ENCODE measurements at regions not wholly inside any gene's neighbourhood (a gene's known extent, or its start where the extent isn't known, plus 50 kb on each side); places are given as distances from the start of the nearest gene placed in this dataset.

DNA sequence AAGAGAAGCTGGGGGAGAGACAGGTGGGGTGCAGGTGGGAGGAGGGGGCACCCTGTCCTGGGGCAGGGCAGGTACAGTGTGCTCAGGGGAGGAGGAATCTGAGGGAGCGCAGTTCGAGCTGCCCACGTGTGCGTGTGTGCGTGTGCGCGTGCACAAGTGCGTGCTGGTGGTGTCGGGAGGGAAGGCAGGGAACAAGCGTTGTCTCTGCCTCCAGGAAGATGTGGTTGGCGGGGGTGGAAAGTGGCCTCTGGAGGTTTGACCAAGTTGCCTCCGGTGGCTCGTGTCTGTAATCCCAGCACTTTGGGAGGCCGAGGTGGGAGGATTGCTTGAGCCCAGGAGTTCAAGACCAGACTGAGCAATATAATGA lies 49.9 kb upstream of the THY1 start:
- Histone ChIP-seq H3K27me3 (ENCODE audit: insufficient read depth) (0 out of 2 replicates have a peak, but pooled peaks cover 6% of the 10 kb centered on the region), H3K79me2 (ENCODE audit: insufficient read depth) (no peaks in the 10 kb centered on the region), H3K9me2 (no peaks in the 10 kb centered on the region), H4K20me1 (ENCODE audit: insufficient read depth) (no peaks in the 10 kb centered on the region), H3K4me3 (ENCODE audit: low read depth in 2 of 2, low read length in 1 of 2) (no peak overlapping the region), H3K4me2 (no peak overlapping the region), H2AFZ (ENCODE audit: low read depth) (no peak overlapping the region), H3F3A (replicated peaks; ENCODE audit: insufficient read depth) (no peaks in the 10 kb centered on the region), H3K4me1 (ENCODE audit: control insufficient read depth in 1 of 2, insufficient read depth in 2 of 2, low read depth in 1 of 2, low read length in 1 of 2) (peaks cover 19 to 27% of the 10 kb centered on the region in 2 experiments; a peak in 3 of 4 replicates), H3K27ac (ENCODE audit: low read depth in 2 of 2, low read length in 1 of 2) (no peak overlapping the region), H3K9ac (no peak overlapping the region), H3K9me3 (no peaks in the 10 kb centered on the region), H3K36me3 (replicated peaks in 1 of 2; ENCODE audit: control insufficient read depth in 1 of 2, insufficient read depth in 2 of 2, low read length in 1 of 2) (no peaks in the 10 kb centered on the region)
- 98% methylated on average over 14 of the region's 14 CpGs for WGBS (ENCODE audit: low lambda C conversion rate)
- TF ChIP-seq POLR2AphosphoS5 (IDR thresholded peaks at IDR 0.05; ENCODE audit: low read depth, low read length) (no peak), EZH2phosphoT487 (IDR thresholded peaks at IDR 0.05; ENCODE audit: borderline replicate concordance, low read depth) (no peak), TAF1 (IDR thresholded peaks at IDR 0.05; ENCODE audit: borderline replicate concordance, low read depth, low read length) (no peak), GATA2 (CRISPR knock-in tag; IDR thresholded peaks at IDR 0.05) (no peak), ELF1 (IDR thresholded peaks at IDR 0.05) (no peak), RXRA (IDR thresholded peaks at IDR 0.05; ENCODE audit: borderline replicate concordance, low read depth) (no peak)
- TF ChIP-seq, protein P1, sequence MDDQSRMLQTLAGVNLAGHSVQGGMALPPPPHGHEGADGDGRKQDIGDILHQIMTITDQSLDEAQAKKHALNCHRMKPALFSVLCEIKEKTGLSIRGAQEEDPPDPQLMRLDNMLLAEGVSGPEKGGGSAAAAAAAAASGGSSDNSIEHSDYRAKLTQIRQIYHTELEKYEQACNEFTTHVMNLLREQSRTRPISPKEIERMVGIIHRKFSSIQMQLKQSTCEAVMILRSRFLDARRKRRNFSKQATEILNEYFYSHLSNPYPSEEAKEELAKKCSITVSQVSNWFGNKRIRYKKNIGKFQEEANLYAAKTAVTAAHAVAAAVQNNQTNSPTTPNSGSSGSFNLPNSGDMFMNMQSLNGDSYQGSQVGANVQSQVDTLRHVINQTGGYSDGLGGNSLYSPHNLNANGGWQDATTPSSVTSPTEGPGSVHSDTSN (IDR thresholded peaks at IDR 0.05) = no peak
- ChIA-PET POLR2A (interaction anchor here (1.2 kb wide), 1 partner anchor 100 kb away, joined by 3 read pairs; no protein-coding TSS in a partner anchor), CTCF (interaction anchor here (1.7 to 16.3 kb wide), 2 partner anchors 95 to 117 kb away, joined by 5 to 390 read pairs; partner anchors contain the start of gene USP2)
- no peak for DNase-seq

Data from SK-N-SH (cell line).